ENCODE measurements at regions not wholly inside any gene's neighbourhood (a gene's known extent, or its start where the extent isn't known, plus 50 kb on each side); places are given as distances from the start of the nearest gene placed in this dataset.

GRCh38 chr11:97237151-97237550, 847.3 kb downstream of the JRKL start:
- Histone ChIP-seq H4K20me1 (ENCODE audit: control insufficient read depth, insufficient read depth, low read depth, low read length) (no peaks in the 10 kb centered on the region), H3K9me2 (replicated peaks; ENCODE audit: control insufficient read depth, low read length) (no peaks in the 10 kb centered on the region; the same call in 1 of the 2 replicates), H3K27ac (ENCODE audit: low read depth, low read length) (no peak overlapping the region), H3K79me2 (ENCODE audit: control insufficient read depth, low read length) (no peaks in the 10 kb centered on the region), H3K4me2 (ENCODE audit: low read length) (no peak overlapping the region), H3K36me3 (ENCODE audit: control insufficient read depth, low read length) (no peaks in the 10 kb centered on the region), H3K4me1 (ENCODE audit: control insufficient read depth, low read length) (no peaks in the 10 kb centered on the region), H3K4me3 (ENCODE audit: low read length) (no peak overlapping the region), H3K27me3 (ENCODE audit: control insufficient read depth, low read length) (no peaks in the 10 kb centered on the region), H3K9me3 (ENCODE audit: control insufficient read depth, insufficient read depth, low read length) (no peaks in the 10 kb centered on the region), H3F3A (ENCODE audit: control insufficient read depth, insufficient read depth) (no peaks in the 10 kb centered on the region)
- no peak for TF ChIP-seq EZH2phosphoT487 (IDR thresholded peaks at IDR 0.05; ENCODE audit: borderline replicate concordance, low read length)
- TF ChIP-seq CTCF (IDR thresholded peaks at IDR 0.05; ENCODE audit: low read depth, low read length, poor library complexity, severe bottlenecking) = no peak

- no peak overlapping the region for H3K27ac ChIP-seq (ENCODE audit: low read depth, low read length)
- H3K79me2 ChIP-seq (ENCODE audit: control insufficient read depth, low read length) = no peaks in the 10 kb centered on the region
- H3F3A ChIP-seq (ENCODE audit: control insufficient read depth, insufficient read depth) = no peaks in the 10 kb centered on the region
- H3K9me2 ChIP-seq (replicated peaks; ENCODE audit: control insufficient read depth, low read length) = no peaks in the 10 kb centered on the region
- TF ChIP-seq EZH2phosphoT487 (IDR thresholded peaks at IDR 0.05; ENCODE audit: borderline replicate concordance, low read length) = no peak
- no peak for TF ChIP-seq CTCF (IDR thresholded peaks at IDR 0.05; ENCODE audit: low read depth, low read length, poor library complexity, severe bottlenecking)
- H3K4me1 ChIP-seq (ENCODE audit: control insufficient read depth, low read length) = no peaks in the 10 kb centered on the region
- no peak overlapping the region for H3K4me3 ChIP-seq (ENCODE audit: low read length)
- H3K4me2 ChIP-seq (ENCODE audit: low read length) = no peak overlapping the region
- H3K9me3 ChIP-seq (ENCODE audit: control insufficient read depth, insufficient read depth, low read length) = no peaks in the 10 kb centered on the region
- H4K20me1 ChIP-seq (ENCODE audit: control insufficient read depth, insufficient read depth, low read depth, low read length) = no peaks in the 10 kb centered on the region
- no peaks in the 10 kb centered on the region for H3K27me3 ChIP-seq (ENCODE audit: control insufficient read depth, low read length)
- H3K36me3 ChIP-seq (ENCODE audit: control insufficient read depth, low read length) = no peaks in the 10 kb centered on the region
Measured at GRCh38 chr11:97247601-97248000, 857.8 kb downstream of the JRKL start.

- Histone ChIP-seq H3K9me2 (replicated peaks; ENCODE audit: control insufficient read depth, low read length) (no peaks in the 10 kb centered on the region), H3K4me3 (ENCODE audit: low read length) (no peak overlapping the region), H3K4me2 (ENCODE audit: low read length) (no peak overlapping the region), H3K36me3 (ENCODE audit: control insufficient read depth, low read length) (no peaks in the 10 kb centered on the region), H4K20me1 (ENCODE audit: control insufficient read depth, insufficient read depth, low read depth, low read length) (no peaks in the 10 kb centered on the region), H3K4me1 (ENCODE audit: control insufficient read depth, low read length) (no peaks in the 10 kb centered on the region), H3K27me3 (ENCODE audit: control insufficient read depth, low read length) (no peaks in the 10 kb centered on the region), H3K9me3 (ENCODE audit: control insufficient read depth, insufficient read depth, low read length) (no peaks in the 10 kb centered on the region), H3K79me2 (ENCODE audit: control insufficient read depth, low read length) (no peaks in the 10 kb centered on the region), H3F3A (ENCODE audit: control insufficient read depth, insufficient read depth) (no peaks in the 10 kb centered on the region), H3K27ac (ENCODE audit: low read depth, low read length) (no peak overlapping the region)
- TF ChIP-seq EZH2phosphoT487 (IDR thresholded peaks at IDR 0.05; ENCODE audit: borderline replicate concordance, low read length) (no peak), CTCF (IDR thresholded peaks at IDR 0.05; ENCODE audit: low read depth, low read length, poor library complexity, severe bottlenecking) (no peak)
Measured at GRCh38 chr11:97254790-97255189, 865.0 kb downstream of the JRKL start.

- Histone ChIP-seq H3K79me2 (ENCODE audit: control insufficient read depth, low read length) (no peaks in the 10 kb centered on the region), H3K36me3 (ENCODE audit: control insufficient read depth, low read length) (no peaks in the 10 kb centered on the region), H3K27ac (ENCODE audit: low read depth, low read length) (no peak overlapping the region), H3K4me1 (ENCODE audit: control insufficient read depth, low read length) (no peaks in the 10 kb centered on the region), H3K9me2 (replicated peaks; ENCODE audit: control insufficient read depth, low read length) (no peaks in the 10 kb centered on the region), H3K9me3 (ENCODE audit: control insufficient read depth, insufficient read depth, low read length) (peaks cover 3% of the 10 kb centered on the region; the same call in 1 of the 2 replicates), H3F3A (ENCODE audit: control insufficient read depth, insufficient read depth) (no peaks in the 10 kb centered on the region; the same call in 1 of the 2 replicates), H3K27me3 (ENCODE audit: control insufficient read depth, low read length) (no peaks in the 10 kb centered on the region), H3K4me2 (ENCODE audit: low read length) (no peak overlapping the region), H4K20me1 (ENCODE audit: control insufficient read depth, insufficient read depth, low read depth, low read length) (no peaks in the 10 kb centered on the region), H3K4me3 (ENCODE audit: low read length) (no peak overlapping the region)
- TF ChIP-seq CTCF (IDR thresholded peaks at IDR 0.05; ENCODE audit: low read depth, low read length, poor library complexity, severe bottlenecking) (no peak), EZH2phosphoT487 (IDR thresholded peaks at IDR 0.05; ENCODE audit: borderline replicate concordance, low read length) (no peak)
Measured at GRCh38 chr11:97259434-97259833, 869.6 kb downstream of the JRKL start.
